Duodenal mucosa (tissue), 2 donors: ENCODE measurements at regions not wholly inside any gene's neighbourhood (a gene's known extent, or its start where the extent isn't known, plus 50 kb on each side); places are given as distances from the start of the nearest gene placed in this dataset.

Experiments
- H3K27ac ChIP-seq: one replicate; pipeline ENCODE4 v1.7.0; 2013; ENCODE audit warnings: low read depth, low read length
- H3K27me3 ChIP-seq, 2 donors: one replicate each; pipeline ENCODE4 v1.7.0; 2013; ENCODE audit warnings: low read length in 2 of 2, control low read depth in 1 of 2; ENCODE audit not compliant: insufficient read depth in 2 of 2, control insufficient read depth in 1 of 2
- H3K36me3 ChIP-seq, 2 donors: one replicate each; pipeline ENCODE4 v1.7.0; 2013; ENCODE audit warnings: low read length in 2 of 2, control low read depth in 1 of 2; ENCODE audit not compliant: insufficient read depth in 2 of 2, control insufficient read depth in 1 of 2
- H3K4me1 ChIP-seq, 2 donors: one replicate each; pipeline ENCODE4 v1.7.0; 2013; ENCODE audit warnings: low read length in 2 of 2, control low read depth in 1 of 2; ENCODE audit not compliant: insufficient read depth in 2 of 2, control insufficient read depth in 1 of 2
- H3K4me3 ChIP-seq, 2 donors: one replicate each; pipeline ENCODE4 v1.7.0; 2013; ENCODE audit warnings: low read length in 2 of 2, low read depth in 1 of 2
- H3K9ac ChIP-seq, 2 donors: one replicate each; pipeline ENCODE4 v1.7.0; 2013; ENCODE audit warnings: low read length in 2 of 2, low read depth in 1 of 2
- H3K9me3 ChIP-seq, 2 donors: one replicate each; pipeline ENCODE4 v1.7.0; 2013; ENCODE audit warnings: low read length in 2 of 2, control low read depth in 1 of 2; ENCODE audit not compliant: control insufficient read depth in 1 of 2

GRCh38 chr2:188805219-188805618, 169.0 kb upstream of the COL3A1 start:
- Histone ChIP-seq H3K4me1 (no peaks in the 10 kb centered on the region), H3K9me3 (peaks cover 0 to 2% of the 10 kb centered on the region in 2 donors), H3K9ac (no peak overlapping the region), H3K27me3 (no peaks in the 10 kb centered on the region), H3K36me3 (no peaks in the 10 kb centered on the region), H3K4me3 (no peak overlapping the region), H3K27ac (no peak overlapping the region)

GRCh38 chr2:188808947-188809355, 165.2 kb upstream of the COL3A1 start:
- H3K9ac ChIP-seq, result no peak overlapping the region

GRCh38 chr2:188810586-188810985, 163.6 kb upstream of the COL3A1 start:
- Histone ChIP-seq H3K27ac (no peak overlapping the region), H3K27me3 (no peaks in the 10 kb centered on the region), H3K4me1 (no peaks in the 10 kb centered on the region), H3K9me3 (no peaks in the 10 kb centered on the region), H3K4me3 (no peak overlapping the region), H3K36me3 (no peaks in the 10 kb centered on the region), H3K9ac (no peak overlapping the region)

More at GRCh38 chr2:188808947-188809355, 165.2 kb upstream of the COL3A1 start:
- Histone ChIP-seq H3K4me3 (no peak overlapping the region), H3K27me3 (no peaks in the 10 kb centered on the region), H3K27ac (no peak overlapping the region), H3K4me1 (no peaks in the 10 kb centered on the region), H3K9me3 (no peaks in the 10 kb centered on the region), H3K36me3 (no peaks in the 10 kb centered on the region)

- Histone ChIP-seq H3K36me3 (no peaks in the 10 kb centered on the region), H3K27ac (no peak overlapping the region), H3K27me3 (no peaks in the 10 kb centered on the region)
These were observed 162.7 kb upstream of the COL3A1 start for GRCh38 chr2:188811522-188811921.

GRCh38 chr2:188813315-188813714, 160.9 kb upstream of the COL3A1 start:
- Histone ChIP-seq H3K36me3 (no peaks in the 10 kb centered on the region), H3K27me3 (no peaks in the 10 kb centered on the region), H3K4me3 (no peak overlapping the region), H3K9me3 (no peaks in the 10 kb centered on the region), H3K27ac (no peak overlapping the region), H3K9ac (no peak overlapping the region), H3K4me1 (no peaks in the 10 kb centered on the region)

More at GRCh38 chr2:188811522-188811921, 162.7 kb upstream of the COL3A1 start:
- H3K4me1 ChIP-seq, result no peaks in the 10 kb centered on the region
- no peak overlapping the region for H3K9ac ChIP-seq
- no peak overlapping the region for H3K4me3 ChIP-seq
- H3K9me3 ChIP-seq, result no peaks in the 10 kb centered on the region

GRCh38 chr2:188813857-188814256, 160.3 kb upstream of the COL3A1 start:
- no peak overlapping the region for H3K9ac ChIP-seq
- H3K4me3 ChIP-seq, result no peak overlapping the region
- no peaks in the 10 kb centered on the region for H3K27me3 ChIP-seq
- H3K9me3 ChIP-seq, result no peaks in the 10 kb centered on the region
- H3K36me3 ChIP-seq, result no peaks in the 10 kb centered on the region
- H3K27ac ChIP-seq, result no peak overlapping the region
- no peaks in the 10 kb centered on the region for H3K4me1 ChIP-seq

- no peak overlapping the region for H3K4me3 ChIP-seq
- H3K4me1 ChIP-seq, result no peaks in the 10 kb centered on the region
- H3K9me3 ChIP-seq, result peaks cover 0 to 2% of the 10 kb centered on the region in 2 donors
- H3K9ac ChIP-seq, result no peak overlapping the region
- no peaks in the 10 kb centered on the region for H3K36me3 ChIP-seq
- no peaks in the 10 kb centered on the region for H3K27me3 ChIP-seq
- H3K27ac ChIP-seq, result no peak overlapping the region
These were observed 155.2 kb upstream of the COL3A1 start for GRCh38 chr2:188819011-188819410.

- Histone ChIP-seq H3K27ac (no peak overlapping the region), H3K9me3 (peaks cover 0 to 2% of the 10 kb centered on the region in 2 donors), H3K36me3 (no peaks in the 10 kb centered on the region), H3K4me3 (no peak overlapping the region), H3K9ac (no peak overlapping the region), H3K4me1 (no peaks in the 10 kb centered on the region), H3K27me3 (no peaks in the 10 kb centered on the region)
These were observed 154.4 kb upstream of the COL3A1 start for GRCh38 chr2:188819792-188820191.

- Histone ChIP-seq H3K36me3 (no peaks in the 10 kb centered on the region), H3K27me3 (no peaks in the 10 kb centered on the region), H3K4me1 (no peaks in the 10 kb centered on the region), H3K4me3 (no peak overlapping the region), H3K9me3 (peaks cover 0 to 2% of the 10 kb centered on the region in 2 donors), H3K27ac (no peak overlapping the region), H3K9ac (no peak overlapping the region)
These were observed 153.6 kb upstream of the COL3A1 start for GRCh38 chr2:188820576-188820975.

GRCh38 chr2:188824125-188824524, 150.0 kb upstream of the COL3A1 start:
- no peaks in the 10 kb centered on the region for H3K36me3 ChIP-seq
- H3K4me3 ChIP-seq, result no peak overlapping the region
- no peaks in the 10 kb centered on the region for H3K27me3 ChIP-seq
- no peak overlapping the region for H3K27ac ChIP-seq
- peaks cover 0 to 2% of the 10 kb centered on the region in 2 donors for H3K9me3 ChIP-seq
- no peaks in the 10 kb centered on the region for H3K4me1 ChIP-seq
- no peak overlapping the region for H3K9ac ChIP-seq

- Histone ChIP-seq H3K4me3 (no peak overlapping the region), H3K4me1 (no peaks in the 10 kb centered on the region), H3K9me3 (peaks cover 0 to 4% of the 10 kb centered on the region in 2 donors), H3K27ac (no peak overlapping the region), H3K36me3 (no peaks in the 10 kb centered on the region), H3K9ac (no peak overlapping the region), H3K27me3 (no peaks in the 10 kb centered on the region)
These were observed 140.8 kb upstream of the COL3A1 start for GRCh38 chr2:188833331-188833730.
